ENCODE measurements at regions not wholly inside any gene's neighbourhood (a gene's known extent, or its start where the extent isn't known, plus 50 kb on each side); places are given as distances from the start of the nearest gene placed in this dataset.
"Not testable (repeated sequence)": the region's sequence is repeated elsewhere in the genome, so short reads cannot be mapped to it uniquely, and the experiment has no call there.

DNA sequence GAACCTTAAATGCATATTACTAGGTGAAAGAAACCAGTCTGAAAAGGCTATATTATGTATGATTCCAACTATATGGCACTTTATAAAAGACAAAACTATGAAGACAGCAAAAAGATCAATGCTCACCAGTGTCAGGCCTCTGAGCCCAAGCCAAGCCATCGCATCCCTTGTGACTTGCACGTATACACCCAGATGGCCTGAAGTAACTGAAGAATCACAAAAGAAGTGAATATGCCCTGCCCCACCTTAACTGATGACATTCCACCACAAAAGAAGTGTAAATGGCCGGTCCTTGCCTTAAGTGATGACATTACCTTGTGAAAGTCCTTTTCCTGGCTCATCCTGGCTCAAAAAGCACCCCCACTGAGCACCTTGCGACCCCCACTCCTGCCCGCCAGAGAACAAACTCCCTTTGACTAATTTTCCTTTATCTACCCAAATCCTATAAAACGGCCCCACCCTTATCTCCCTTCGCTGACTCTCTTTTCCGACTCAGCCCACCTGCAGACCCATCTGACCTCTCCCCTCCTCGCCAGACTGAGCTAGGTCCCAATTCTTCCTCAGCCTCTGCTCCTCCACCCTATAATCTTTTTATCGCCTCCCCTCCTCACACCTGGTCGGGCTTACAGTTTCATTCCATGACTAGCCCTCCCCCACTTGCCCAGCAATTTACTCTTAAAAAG, 1239.5 kb downstream of the OLFM4 start:
- not testable (repeated sequence) for DNase-seq

DNA sequence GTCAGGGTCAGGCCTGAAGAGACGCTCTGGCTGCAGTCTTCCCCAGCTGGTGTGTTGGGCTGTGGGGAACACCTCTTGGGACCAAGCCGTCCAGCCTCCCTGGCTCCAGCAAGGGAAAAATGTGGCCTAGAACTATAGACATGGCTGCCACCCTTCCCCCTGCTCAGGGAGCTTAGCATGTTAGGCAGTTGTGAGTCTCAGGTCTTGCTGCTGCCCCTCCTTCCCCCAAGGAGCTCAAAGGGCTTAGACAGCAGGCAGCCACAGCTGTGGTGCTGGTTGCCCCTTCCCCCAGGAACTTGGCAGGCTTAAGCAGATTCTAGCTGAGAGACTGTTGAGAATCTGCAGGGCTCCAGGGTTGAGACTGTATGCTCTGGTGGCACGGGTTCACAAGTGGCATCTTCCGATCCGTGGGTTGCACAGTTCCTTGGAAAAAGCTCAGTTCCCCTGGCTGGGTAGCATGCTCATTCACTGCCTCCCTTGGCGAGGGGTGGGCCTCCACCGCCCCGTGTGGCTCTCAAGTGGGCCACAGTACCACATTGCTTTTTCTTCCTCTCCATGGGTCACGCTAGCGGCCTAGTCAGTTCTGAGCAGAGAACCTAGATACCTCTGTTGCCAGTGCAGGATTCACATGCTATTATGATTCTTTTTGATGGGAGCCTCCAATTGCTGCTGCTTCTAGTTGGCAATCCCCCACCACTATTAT, 1258.6 kb downstream of the OLFM4 start:
- DNase-seq = no peak

DNA sequence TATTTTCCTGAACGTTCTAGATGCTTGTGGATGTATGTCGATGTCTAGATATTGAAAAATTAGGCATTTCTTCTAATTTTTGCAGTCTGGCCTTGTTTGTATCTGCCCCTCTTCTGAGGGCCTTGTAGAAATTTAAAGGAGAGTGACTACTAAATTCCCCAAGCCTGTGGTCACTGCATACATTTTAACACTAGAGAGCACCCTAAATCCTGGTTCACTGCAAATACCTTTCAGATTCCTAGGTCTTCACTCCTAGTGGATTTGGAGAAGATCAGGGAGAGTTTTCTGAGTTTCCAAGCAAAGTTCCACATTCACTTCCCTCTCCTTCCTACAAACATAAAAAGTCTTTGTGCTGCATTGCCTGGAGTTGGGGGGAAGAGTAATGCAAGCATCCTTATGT, 1272.5 kb downstream of the OLFM4 start:
- no peak for DNase-seq

DNA sequence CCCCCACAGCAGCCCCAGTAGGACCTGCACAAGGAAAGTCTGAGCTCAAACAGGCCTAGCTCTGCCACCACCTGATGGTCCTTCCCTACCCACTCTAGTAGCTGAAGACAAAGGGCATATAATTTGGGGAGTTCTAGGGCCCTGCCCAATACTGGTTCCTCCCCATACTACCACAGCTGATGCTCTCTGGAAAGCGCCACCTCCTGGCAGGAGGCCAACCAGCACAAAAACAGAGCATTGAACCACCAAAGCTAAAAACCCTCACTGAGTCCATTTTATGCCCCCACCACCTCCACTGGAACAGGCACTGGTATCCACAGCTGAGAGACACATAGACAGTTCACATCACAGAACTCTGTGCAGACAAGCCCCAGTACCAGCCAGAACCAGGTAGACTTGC, 1276.8 kb downstream of the OLFM4 start:
- no peak for DNase-seq

DNA sequence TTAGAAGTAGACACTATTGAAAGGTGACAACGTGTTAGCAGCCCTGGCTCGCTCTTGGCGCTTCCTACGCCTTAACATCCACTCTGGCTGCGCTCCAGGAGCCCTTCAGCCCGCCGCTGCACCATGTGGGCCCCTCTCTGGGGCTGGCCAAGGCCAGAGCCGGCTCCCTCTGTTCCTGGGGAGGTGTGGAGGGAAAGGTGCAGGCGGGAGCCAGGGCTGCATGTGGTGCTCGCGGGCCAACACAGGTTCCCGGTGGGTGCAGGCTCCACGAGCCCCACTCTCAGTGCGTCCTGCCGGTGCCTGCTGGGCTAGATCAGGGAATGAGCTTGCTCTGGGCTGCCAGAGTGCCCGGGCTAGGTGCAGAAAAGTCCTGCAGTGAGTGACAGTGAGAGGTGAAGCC, 1284.3 kb downstream of the OLFM4 start:
- DNase-seq = no peak

DNA sequence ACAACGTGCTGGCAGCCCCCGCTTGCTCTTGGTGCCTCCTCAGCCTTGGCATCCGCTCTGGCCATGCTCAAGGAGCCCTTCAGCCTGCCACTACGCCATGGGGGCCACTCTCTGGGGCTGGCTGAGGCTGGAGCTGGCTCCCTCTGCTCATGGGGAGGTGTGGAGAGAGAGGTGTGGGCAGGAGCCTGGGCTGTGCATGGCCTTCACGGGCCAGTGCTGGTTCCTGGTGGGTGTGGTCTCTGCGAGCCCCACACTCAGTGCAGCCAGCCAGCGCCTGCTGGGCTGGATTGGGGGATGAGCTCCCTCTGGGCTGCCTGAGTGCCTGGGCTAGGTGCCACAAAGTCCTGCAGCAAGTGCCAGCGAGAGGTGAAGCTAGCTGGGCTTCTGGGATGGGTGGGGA, 1289.1 kb downstream of the OLFM4 start:
- no peak for DNase-seq

DNA sequence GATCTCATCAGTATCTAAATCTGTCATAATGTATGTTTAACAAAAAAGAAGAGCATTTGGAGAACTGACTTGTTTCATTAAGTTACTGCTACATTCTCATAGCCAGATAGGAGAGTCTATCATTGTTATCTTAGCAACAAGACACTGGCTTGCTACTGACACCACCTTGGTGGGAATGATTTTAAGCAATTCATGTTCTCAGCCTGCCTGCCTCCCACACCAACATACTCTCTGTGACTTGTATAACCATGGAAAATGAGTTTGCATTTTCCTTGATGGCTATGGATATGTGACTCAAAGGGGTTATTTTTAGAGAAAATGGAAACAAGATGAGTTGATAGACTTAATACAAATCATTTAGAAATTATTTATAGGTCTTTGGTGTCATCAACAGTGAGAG, 1308.9 kb downstream of the OLFM4 start:
- DNase-seq = no peak

DNA sequence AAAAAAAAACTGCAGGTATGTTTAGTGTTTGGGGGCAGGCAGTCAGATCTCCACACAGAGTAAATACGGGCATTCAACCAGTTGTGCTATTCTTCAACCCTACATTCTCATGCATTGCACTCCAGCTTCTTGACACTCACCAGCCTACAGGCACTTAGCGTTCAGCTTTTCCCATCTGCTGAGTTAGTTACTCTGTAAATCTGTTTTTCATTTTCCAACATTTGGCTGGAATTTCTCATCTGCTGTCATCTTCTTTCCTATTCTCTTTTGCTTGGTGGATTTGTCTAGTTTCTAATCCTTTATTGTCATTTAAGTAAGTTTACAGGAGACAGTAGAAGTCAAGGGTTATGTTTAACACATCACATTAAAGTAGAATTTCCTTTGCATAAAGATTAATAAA, 1318.9 kb downstream of the OLFM4 start:
- DNase-seq = no peak

DNA sequence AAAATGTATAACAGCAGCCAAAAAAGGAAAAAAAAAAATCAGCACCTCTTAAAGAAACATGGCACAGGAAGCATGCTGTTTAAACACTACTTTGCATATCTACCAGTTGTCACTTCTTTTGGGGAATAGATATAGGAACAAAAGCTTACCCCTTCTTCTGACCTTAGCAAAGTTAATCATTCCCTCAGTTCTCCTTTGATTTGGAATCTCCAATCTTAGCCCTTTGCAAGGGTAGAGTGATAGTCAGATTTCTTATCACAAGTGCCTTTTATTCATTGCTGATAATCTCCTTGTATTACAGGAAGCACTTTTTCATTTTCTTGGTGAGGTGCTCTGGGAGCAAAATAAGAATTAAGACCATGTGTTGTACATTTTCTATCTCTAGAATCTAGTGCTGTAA, 1327.6 kb downstream of the OLFM4 start:
- DNase-seq = no peak

DNA sequence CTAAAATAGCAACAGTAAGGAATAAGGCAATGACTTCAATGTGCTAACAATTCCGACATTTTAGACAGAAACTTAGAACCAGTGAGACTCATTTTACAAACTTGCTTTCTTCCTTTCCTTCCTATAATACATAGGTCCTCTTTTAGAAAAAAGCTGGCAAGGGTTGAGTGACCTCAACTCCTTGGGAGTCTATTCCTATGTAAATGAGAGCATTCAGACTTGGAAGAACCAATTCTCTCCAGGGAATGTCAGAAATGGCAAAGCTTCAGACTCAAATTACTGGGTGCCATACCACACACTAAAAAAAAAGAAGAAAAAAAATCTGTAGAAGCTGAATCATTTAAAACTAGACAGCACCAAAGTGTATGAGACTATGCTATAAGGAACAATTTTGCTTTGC, 1328.2 kb downstream of the OLFM4 start:
- no peak for DNase-seq

DNA sequence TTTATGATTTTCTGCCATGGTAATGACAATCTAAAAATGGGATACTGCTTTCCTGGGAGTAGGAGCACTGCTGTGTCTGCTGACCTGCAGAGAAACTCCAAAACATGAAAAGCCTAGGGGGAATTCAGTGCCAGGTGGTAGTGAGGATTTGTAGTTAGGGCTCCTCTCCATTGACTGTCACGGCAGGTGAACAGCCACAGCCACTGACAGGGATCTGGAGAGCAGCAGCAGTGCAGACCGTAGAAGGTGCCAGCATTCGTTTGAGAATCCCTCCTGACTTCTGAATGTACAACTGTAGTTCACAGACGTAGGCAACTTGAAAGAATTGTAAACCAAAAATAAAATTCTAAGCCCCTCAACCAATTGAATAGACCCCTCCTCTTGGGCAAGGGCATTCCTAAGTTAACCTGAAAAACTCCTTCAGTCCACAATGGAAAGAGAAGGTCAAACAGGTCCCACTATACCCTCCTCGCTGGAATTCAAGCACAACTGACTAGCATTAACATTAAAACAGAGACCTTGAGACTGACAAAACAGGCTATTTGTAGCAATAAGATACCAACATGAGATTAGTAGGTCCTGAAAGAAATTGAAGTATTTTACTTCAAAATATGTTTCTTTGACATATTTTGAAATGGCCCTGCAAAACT, 1328.8 kb downstream of the OLFM4 start:
- no peak for DNase-seq

DNA sequence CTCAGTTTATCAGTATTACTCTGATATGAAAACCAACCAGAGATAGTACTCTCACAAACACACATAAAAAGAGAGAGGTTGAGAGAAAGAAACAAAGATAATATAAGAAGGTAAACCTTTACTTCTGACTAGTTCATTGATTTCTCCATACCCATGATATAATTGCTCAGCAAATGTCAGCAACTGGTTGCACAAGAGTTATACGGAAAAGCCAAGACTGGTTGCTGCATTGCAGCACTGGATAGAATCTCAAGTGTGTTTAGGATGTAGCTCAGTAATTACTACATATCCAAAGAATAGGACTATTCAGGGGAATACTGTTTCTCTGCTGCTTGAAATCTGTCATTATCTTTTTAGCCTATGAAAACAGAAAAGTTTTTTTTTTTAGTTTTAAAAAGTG, 1332.8 kb downstream of the OLFM4 start:
- no peak for DNase-seq

DNA sequence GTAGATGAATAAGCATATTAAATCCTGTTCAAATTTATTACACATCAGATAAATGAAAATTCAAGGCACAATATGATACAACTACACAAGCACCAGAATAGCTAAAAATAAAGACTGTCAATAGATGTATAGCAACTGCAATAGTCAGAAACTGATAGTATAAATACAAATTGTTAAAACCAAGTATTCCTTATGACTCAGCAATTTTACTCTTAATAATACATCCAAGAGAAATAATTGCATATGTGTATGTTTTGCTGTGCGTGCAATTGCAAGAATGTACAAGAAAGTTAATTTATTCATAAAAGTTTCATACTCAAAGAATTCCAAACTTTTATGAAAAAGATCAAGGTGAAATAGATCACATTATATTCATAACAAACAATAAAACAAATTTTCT, 1338.1 kb downstream of the OLFM4 start:
- no peak for DNase-seq

DNA sequence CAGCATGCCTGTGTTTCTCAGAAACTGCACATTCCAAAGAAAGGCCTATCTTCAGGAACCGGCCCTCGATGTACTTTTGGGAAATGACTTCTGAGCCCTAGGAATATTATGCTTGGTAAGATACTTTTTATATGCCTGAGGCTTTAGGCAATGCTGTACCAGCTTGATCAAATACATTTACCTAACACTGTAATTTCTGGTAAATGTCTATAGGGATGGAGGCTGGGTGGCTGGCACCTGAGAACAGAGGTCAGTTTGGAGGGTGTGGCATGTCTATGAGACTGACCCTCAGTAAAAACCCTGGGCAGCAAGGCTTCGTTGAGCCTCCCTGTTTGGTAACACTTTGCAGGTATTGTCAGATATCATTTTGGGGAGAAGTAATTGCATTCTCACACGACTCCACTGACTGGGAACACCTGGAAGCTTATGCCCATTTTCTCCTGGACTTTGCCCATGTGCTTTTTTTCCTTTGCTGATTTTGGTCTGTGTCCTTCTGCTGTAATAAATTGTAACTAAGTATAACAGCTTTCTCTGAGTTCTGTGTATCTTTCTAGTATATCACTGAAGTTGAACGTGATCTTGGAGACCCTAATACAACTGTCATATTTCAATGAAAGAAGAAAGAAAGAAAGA, 1339.1 kb downstream of the OLFM4 start:
- DNase-seq = no peak

DNA sequence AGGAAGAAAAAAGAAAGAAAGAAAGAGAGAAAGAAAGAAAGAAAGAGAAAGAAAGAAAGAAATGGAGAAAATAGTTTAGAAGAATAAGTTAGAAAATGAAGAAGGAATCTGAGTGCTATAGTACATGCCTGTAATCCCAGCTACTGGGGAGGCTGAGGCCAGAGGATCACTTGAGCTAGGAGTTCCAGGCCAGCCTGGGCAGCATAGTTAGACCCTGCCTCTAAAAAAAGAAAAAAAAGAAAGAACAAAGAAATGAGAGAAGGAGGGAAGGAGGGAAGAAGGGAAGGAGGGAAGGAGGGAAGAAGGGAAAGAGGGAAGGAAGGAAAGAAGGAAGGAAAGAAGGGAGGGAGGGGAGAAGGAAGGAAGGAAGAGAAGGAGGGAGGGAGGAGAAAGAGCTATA, 1339.8 kb downstream of the OLFM4 start:
- DNase-seq = no peak

DNA sequence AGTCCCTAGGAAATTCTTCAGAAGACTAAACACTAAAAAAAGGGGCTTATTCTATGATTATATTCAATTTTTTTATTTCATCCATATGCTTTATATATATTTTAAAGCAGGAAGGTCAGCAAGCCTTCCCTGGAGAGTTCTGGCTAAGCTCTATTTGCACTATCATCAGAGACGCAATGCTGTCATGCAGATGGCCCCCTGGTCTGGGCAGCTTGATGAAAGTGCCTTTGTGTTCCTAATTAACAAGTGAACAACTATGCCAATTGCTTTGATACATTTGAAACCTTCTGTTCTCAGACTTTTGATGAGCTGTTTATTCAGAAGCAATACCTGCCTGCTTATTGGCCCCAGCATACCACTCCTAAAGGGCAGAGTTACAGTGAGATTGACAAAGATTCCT, 1344.6 kb downstream of the OLFM4 start:
- no peak for DNase-seq

DNA sequence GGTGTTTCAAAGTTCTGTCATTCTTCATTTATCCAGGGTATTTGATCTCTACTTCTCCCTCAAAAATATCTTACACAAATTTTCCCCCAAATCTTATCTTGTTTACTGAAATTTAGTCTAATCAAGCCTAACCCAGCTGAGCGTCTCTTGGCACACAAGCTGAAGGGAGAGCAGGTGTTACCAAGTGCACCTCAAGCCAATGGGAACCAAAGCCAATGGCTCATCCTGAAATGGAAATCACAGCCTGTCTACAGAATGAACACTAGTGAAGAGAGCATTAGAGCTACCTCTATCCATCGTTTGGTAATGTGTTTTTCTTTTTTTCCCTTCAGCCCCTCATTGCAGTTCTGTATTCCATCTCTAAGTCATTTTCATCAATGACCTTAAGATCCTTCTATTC, 1350.8 kb downstream of the OLFM4 start:
- DNase-seq = no peak

DNA sequence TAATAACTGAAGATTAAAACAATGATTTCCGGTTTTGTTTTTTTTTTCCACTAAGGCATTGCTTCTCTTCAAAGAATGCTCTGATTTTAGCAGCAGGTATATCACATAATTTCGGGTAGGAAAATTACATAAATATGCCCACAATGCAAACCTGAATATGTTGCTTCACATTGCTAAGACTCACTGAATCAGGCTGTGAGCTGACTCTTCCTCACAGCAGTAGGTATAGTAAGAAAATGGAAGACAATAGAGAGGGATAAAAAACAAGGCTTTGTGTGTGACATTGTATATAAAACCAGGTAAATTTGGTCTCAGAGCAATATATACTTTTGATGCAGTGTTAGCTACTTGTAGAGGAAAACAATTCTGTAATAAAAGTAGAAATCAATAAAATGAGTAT, 1355.0 kb downstream of the OLFM4 start:
- DNase-seq = no peak

DNA sequence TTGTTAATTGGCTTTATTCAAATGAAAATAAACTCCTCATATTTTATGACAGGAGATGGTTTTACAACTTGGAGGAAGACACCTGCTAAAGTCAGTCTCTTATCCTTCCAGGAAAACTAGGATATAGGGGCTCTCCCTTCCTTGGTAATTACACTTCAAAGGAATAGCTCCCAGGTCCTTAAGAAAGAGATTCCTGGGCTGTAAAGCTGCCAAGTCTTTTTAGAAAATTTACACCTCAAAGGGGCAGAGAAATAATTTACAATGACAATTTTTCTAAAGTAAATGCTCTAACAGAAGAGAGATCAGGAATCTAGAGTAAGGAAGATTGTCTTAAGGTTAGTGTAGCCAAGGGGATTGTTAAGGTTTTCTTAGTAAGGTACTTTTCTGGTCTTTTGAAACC, 1359.0 kb downstream of the OLFM4 start:
- no peak for DNase-seq

DNA sequence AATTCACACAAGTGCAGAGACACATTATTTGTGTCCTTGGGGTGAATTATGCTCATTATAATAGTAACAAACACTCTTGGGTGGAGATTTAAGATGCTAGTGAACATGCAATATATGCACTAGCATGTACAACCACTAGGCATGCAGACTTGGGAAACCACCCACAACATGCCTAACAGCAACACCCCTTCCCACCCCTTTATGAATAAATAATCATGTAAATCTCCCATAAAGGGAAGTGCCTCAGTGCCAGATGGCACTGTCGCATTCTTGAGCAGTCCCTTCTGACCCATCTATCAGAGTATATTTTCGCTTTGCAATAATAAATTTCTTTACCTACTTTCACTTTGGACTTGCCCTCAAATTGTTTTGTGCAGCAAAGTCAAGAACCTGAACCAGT, 1362.2 kb downstream of the OLFM4 start:
- no peak for DNase-seq

DNA sequence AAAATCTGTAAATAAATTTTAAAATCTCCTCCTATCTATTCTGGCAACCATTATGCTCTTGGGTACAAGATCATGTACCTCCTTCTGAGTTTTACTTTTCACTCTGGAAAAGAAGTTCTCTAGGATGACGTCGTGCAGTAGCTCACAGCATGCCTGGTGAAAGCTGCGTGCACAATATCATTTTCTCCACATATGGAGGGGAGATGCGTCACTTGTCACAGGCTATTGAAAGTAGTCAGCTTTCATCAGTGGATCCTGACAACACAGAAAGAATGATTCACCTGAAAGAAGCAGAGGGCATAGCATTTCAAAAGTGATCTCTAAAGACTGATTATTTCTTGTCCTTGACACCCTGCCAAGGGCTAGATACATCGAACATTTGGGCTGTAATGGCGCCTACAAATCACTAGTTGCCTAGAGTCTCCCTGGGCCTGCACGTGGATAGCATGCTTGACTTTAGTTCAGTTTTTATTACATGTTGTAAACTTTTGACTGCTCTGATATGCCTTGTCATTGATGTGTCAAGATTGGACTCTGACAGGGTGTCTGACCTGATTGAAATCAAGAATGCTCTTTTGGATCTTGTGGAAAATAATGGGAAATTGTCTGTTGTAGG, 1365.6 kb downstream of the OLFM4 start:
- DNase-seq = no peak

DNA sequence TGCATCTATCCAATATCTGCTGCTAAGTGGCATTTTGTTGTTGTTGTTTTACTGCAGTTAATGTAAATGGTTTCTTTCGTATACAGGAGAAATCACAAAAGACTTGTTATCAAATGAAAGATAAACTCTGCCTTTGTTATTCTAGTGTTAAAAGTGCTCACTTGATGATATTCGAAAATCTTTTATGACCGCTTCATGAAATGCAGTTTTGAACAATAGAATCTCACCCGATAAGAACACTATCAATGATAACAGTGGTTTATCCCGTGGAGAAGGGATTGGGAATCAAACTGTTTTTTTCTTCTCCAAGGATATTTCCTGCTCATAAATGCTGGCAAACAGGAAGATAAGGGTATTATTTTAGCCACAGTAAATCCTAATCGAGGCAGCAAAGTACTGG, 1366.3 kb downstream of the OLFM4 start:
- DNase-seq = no peak

DNA sequence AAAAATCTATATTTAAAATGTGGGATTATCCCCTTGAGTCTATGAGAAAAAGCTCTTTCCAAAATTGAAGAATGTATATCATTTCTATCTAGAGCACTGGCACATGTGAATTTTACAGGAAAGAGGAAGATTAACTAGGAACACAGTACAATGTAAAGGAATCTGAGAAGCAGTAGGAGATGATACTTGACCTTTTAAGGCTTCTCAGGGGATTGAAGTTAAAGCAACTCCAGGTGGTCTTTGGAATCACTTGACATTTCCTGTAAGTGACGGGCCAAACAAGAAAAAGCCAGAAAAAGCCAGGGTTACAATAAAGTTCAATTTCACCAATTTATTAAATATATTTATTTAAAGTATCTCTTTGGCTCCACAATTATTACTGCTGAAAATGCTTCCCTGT, 1373.9 kb downstream of the OLFM4 start:
- DNase-seq = no peak
